SK-N-MC (cell line): ENCODE measurements at regions not wholly inside any gene's neighbourhood (a gene's known extent, or its start where the extent isn't known, plus 50 kb on each side); places are given as distances from the start of the nearest gene placed in this dataset.

ENCODE experiments used
- DNase-seq: peaks from one replicate; pipeline ENCODE4 v3.0.0-alpha.2; 2011; ENCODE audit warnings: low read depth, low spot score
- H3K27ac ChIP-seq: fragments of 200-600 bp; sonication (generic); 2 replicates; pipeline ENCODE4 v1.5.1; 2016; ENCODE audit warnings: mixed run types
- H3K36me3 ChIP-seq: fragments of 200-600 bp; sonication (generic); 2 replicates; pipeline ENCODE4 v1.6.1; 2017; ENCODE audit warnings: antibody characterized with exemption, low read length, mixed read lengths; ENCODE audit not compliant: insufficient read depth
- H3K4me3 ChIP-seq: fragments of 200-600 bp; sonication (generic); 2 replicates; pipeline ENCODE4 v1.5.1; 2016
- H3K9ac ChIP-seq: fragments of 200-600 bp; sonication (generic); 2 replicates; pipeline ENCODE4 v1.8.0; 2017; ENCODE audit warnings: mixed run types, mixed read lengths; ENCODE audit not compliant: insufficient read length
- H3K9me3 ChIP-seq: fragments of 200-600 bp; sonication (generic); 2 replicates; pipeline ENCODE4 v1.6.1; 2017; ENCODE audit warnings: low read depth, mild to moderate bottlenecking, antibody characterized with exemption, low read length, moderate library complexity, mixed read lengths
- EZH2 ChIP-seq: fragments of 200-600 bp; sonication (generic); IDR thresholded peaks from one replicate; pipeline ENCODE4 v1.6.1; 2017; ENCODE audit warnings: antibody characterized with exemption
- FOXP2 ChIP-seq: optimal IDR thresholded peaks from 2 replicates; pipeline ENCODE3; 2011; ENCODE audit warnings: mild to moderate bottlenecking, moderate library complexity; ENCODE audit not compliant: insufficient read depth; ENCODE audit errors: extremely low read length, control extremely low read depth
- POLR2AphosphoS5 ChIP-seq: IDR thresholded peaks from 2 replicates; pipeline ENCODE4 v1.6.1; 2012; ENCODE audit warnings: mild to moderate bottlenecking, low read depth, low read length, borderline replicate concordance

DNA sequence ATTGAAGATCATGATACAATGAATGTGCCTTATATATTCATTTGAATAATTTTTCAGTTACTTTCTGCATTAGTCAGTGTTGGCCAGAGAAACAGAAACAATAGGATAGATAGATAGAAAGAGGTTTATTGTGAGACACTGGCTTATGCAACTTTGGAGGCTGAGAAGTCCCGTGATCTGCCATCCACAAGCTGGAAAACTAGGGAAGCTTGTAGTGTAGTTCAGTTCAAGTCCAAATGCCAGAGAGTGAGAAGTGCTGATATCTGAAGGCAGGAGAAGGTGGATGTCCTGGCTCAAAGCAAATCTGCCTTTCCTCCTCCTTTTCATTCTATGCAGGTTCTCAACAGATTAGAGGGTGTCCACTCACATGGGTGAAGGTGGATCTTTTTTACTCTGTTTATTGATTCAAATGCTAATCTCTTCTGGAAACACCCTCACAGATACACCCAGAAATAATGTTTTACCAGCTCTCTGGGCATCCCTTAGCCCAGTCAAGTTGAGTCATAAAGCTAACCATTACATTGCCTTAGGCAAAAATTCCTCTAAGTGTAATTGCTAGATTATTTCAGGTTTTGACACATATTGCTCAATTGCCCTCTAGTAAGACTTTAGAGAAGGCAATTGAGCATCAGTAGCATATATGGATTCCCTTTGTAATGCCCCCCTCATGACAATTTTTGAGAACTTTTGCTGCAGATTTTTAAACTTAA, 341.4 kb downstream of the LPIN1 start:
- no peak overlapping the region for H3K27ac ChIP-seq
- no peak overlapping the region for H3K9ac ChIP-seq
- no peak for DNase-seq
- no peak overlapping the region for H3K4me3 ChIP-seq
- H3K9me3 ChIP-seq = no peaks in the 10 kb centered on the region
- no peaks in the 10 kb centered on the region for H3K36me3 ChIP-seq
- TF ChIP-seq FOXP2 (no peak), EZH2 (no peak), POLR2AphosphoS5 (no peak)

GRCh38 chr2:12089001-12089400, 342.6 kb downstream of the LPIN1 start:
- DNase-seq = no peak
- Histone ChIP-seq H3K27ac (no peak overlapping the region), H3K36me3 (no peaks in the 10 kb centered on the region), H3K9me3 (no peaks in the 10 kb centered on the region), H3K9ac (no peak overlapping the region), H3K4me3 (no peak overlapping the region)
- TF ChIP-seq POLR2AphosphoS5 (no peak), FOXP2 (no peak), EZH2 (no peak)

- H3K36me3 ChIP-seq = no peaks in the 10 kb centered on the region
- TF ChIP-seq EZH2 (no peak), FOXP2 (no peak), POLR2AphosphoS5 (no peak)
- no peak for DNase-seq
- no peaks in the 10 kb centered on the region for H3K9me3 ChIP-seq
- no peak overlapping the region for H3K4me3 ChIP-seq
- H3K9ac ChIP-seq = no peak overlapping the region
- no peak overlapping the region for H3K27ac ChIP-seq
Observed at GRCh38 chr2:12089496-12089895, 343.1 kb downstream of the LPIN1 start.

DNA sequence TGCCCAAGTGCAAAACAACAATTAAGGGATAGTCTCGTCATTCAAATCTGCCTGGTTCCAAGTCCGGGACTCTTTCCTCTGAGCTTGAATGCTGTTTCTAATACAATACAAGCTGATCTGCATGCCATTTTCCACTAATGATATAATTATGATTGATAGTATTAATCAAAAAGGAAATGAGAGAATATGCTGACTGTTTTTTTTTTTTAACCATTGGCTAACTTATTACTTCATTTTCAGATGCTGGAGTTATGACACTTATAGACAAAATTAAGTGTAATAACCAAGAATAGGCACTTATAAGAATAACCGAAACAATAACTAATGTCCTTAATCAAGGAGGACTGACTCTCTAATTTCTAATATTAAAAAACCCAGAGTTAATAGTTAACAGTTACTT, 343.6 kb downstream of the LPIN1 start:
- Histone ChIP-seq H3K9me3 (no peaks in the 10 kb centered on the region), H3K4me3 (no peak overlapping the region), H3K27ac (no peak overlapping the region), H3K9ac (no peak overlapping the region), H3K36me3 (no peaks in the 10 kb centered on the region)
- TF ChIP-seq POLR2AphosphoS5 = no peak
- no peak for TF ChIP-seq EZH2
- TF ChIP-seq FOXP2 = no peak
- DNase-seq = no peak

DNA sequence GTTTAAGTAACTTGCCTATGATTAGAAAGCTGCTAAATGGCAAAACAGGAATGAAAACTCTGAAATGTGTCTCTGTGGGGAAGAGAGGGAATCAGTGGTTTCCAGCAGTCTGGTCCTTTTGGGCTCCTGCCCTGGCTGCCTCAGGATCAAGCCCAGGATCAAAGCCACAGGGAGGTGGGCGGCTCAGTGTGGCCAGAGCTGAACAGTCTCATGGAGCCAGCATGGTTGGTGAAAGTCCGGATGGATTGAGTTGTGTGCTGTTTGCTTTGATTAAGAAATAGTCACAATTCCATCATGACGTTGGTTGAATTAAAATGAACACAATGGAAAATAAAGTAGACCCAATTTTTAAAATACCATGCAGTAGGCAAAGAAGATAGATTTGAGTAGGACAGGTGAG, 344.2 kb downstream of the LPIN1 start:
- no peak for DNase-seq
- H3K9me3 ChIP-seq = no peaks in the 10 kb centered on the region
- TF ChIP-seq POLR2AphosphoS5 (no peak), FOXP2 (no peak), EZH2 (no peak)
- H3K27ac ChIP-seq = no peak overlapping the region
- H3K4me3 ChIP-seq = no peak overlapping the region
- no peaks in the 10 kb centered on the region for H3K36me3 ChIP-seq
- no peak overlapping the region for H3K9ac ChIP-seq

GRCh38 chr2:12091201-12091806, 344.9 kb downstream of the LPIN1 start:
- no peak overlapping the region for H3K9ac ChIP-seq
- no peak overlapping the region for H3K4me3 ChIP-seq
- TF ChIP-seq POLR2AphosphoS5 = no peak
- no peak for TF ChIP-seq EZH2
- TF ChIP-seq FOXP2 = no peak
- H3K27ac ChIP-seq = peak overlapping the region; percentile 69
- H3K9me3 ChIP-seq = no peaks in the 10 kb centered on the region
- H3K36me3 ChIP-seq = no peaks in the 10 kb centered on the region
- DNase-seq = no peak

DNA sequence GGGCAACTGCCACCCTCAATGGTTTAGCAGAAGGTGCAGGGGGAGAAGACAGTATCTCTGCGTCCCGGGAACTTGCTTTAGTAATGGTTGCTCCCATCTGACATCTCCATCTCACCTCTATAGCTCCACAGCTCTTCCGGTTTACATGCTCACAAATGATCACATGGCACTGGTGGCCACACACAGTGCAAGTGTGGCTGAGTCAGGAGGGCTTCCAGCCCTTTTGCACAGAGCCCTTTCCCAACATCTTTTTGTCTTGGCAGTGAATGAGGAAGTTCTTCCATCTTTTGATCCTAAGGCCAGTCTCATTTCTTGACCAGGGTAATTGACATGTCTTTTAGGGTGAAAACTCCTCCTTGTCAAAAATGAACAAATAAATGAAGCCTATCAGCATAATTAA, 347.7 kb downstream of the LPIN1 start:
- no peaks in the 10 kb centered on the region for H3K36me3 ChIP-seq
- H3K9me3 ChIP-seq = no peaks in the 10 kb centered on the region
- TF ChIP-seq FOXP2 (no peak), EZH2 (no peak), POLR2AphosphoS5 (no peak)
- no peak overlapping the region for H3K9ac ChIP-seq
- H3K27ac ChIP-seq = no peak overlapping the region
- no peak overlapping the region for H3K4me3 ChIP-seq
- DNase-seq = no peak

DNA sequence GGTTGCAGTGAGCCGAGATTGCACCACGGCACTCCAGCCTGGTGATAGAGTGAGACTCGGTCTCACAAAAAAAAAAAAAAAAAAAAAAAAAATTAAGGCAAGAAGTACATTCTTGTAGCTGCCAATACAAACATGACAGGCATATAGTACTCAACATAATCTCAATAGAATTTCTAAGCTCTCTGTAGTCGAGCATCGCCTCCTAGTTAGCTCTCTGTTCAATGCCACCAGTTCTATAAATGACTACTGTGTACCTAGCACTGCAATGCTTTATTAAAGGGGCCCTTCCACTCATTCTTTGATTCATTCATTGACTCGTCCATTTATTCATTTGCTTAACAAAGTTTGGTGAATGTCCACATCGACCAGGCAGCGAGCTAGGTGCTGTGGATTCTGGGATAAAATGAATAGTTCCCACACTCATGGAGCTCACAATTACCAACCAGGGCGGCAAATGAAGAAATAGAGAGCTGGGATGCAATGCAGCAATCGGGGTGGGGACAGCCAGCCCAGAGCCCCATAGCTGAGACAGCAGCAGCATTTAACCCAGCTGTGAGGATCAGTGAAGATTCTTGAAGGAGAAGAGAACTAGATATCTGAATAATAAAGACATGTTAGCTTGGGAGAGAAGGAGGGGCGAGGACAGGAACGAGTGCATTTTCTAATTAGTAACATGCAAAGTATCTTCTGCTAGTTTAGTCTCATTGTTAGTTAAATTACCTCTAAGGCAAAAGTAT, 349.8 kb downstream of the LPIN1 start:
- no peak for DNase-seq
- TF ChIP-seq FOXP2 (no peak), POLR2AphosphoS5 (no peak), EZH2 (no peak)
- no peaks in the 10 kb centered on the region for H3K36me3 ChIP-seq
- no peak overlapping the region for H3K9ac ChIP-seq
- H3K27ac ChIP-seq = peak overlapping the region; percentile 59; the same call in 1 of the 2 replicates
- H3K4me3 ChIP-seq = peak overlapping the region; percentile 67
- no peaks in the 10 kb centered on the region for H3K9me3 ChIP-seq
